HG02759 (cell line): ENCODE measurements at regions not wholly inside any gene's neighbourhood (a gene's known extent, or its start where the extent isn't known, plus 50 kb on each side); places are given as distances from the start of the nearest gene placed in this dataset.
A peak's percentile ranks its signal among the peaks of the same experiment; 100 is the strongest.
"Not testable (repeated sequence)": the region's sequence is repeated elsewhere in the genome, so short reads cannot be mapped to it uniquely, and the experiment has no call there.

Experiments
- ATAC-seq: cut with Tn5 transposase; IDR thresholded peaks from one replicate; pipeline ENCODE4 v1.9.1; 2021; ENCODE audit warnings: mild to moderate bottlenecking, moderate library complexity; ENCODE audit not compliant: unreplicated experiment

GRCh38 chr6:81977486-81977885 is 225.0 kb upstream of the TENT5A start:
- ATAC-seq: no peak

- ATAC-seq: no peak
Measured at GRCh38 chr6:81969814-81970213, 217.3 kb upstream of the TENT5A start.

- ATAC-seq: no peak
Measured at GRCh38 chr6:81969011-81969410, 216.5 kb upstream of the TENT5A start.

GRCh38 chr6:81966968-81967367 is 214.5 kb upstream of the TENT5A start:
- ATAC-seq: no peak

- ATAC-seq: no peak
Measured at GRCh38 chr6:81962198-81962597, 209.7 kb upstream of the TENT5A start.

- ATAC-seq: no peak
Measured at GRCh38 chr6:81950877-81951276, 198.4 kb upstream of the TENT5A start.

- no peak for ATAC-seq
Measured at GRCh38 chr6:81948861-81949260, 196.4 kb upstream of the TENT5A start.

GRCh38 chr6:81948196-81948595 is 195.7 kb upstream of the TENT5A start:
- not testable (repeated sequence) for ATAC-seq

GRCh38 chr6:81944661-81945060 is 192.2 kb upstream of the TENT5A start:
- no peak for ATAC-seq

- not testable (repeated sequence) for ATAC-seq
Measured at GRCh38 chr6:81942842-81943241, 190.4 kb upstream of the TENT5A start.

- ATAC-seq: no peak
Measured at GRCh38 chr6:81942067-81942370, 189.5 kb upstream of the TENT5A start.

- no peak for ATAC-seq
Measured at GRCh38 chr6:81940451-81940985, 188.0 kb upstream of the TENT5A start.

- ATAC-seq: no peak
Measured at GRCh38 chr6:81939766-81940165, 187.3 kb upstream of the TENT5A start.

GRCh38 chr6:81938991-81939732 is 186.7 kb upstream of the TENT5A start:
- no peak for ATAC-seq

- peak; percentile 88 for ATAC-seq
Measured at GRCh38 chr6:81938014-81938856, 185.8 kb upstream of the TENT5A start.

GRCh38 chr6:81937296-81937937 is 184.9 kb upstream of the TENT5A start:
- no peak for ATAC-seq

GRCh38 chr6:81934936-81935335 is 182.5 kb upstream of the TENT5A start:
- no peak for ATAC-seq

GRCh38 chr6:81933608-81934051 is 181.1 kb upstream of the TENT5A start:
- ATAC-seq: no peak

GRCh38 chr6:81933089-81933488 is 180.6 kb upstream of the TENT5A start:
- ATAC-seq: no peak

GRCh38 chr6:81932448-81932847 is 180.0 kb upstream of the TENT5A start:
- ATAC-seq: not testable (repeated sequence)

GRCh38 chr6:81929828-81930227 is 177.3 kb upstream of the TENT5A start:
- ATAC-seq: no peak
